Astrocyte of the spinal cord (primary cell): ENCODE measurements at regions not wholly inside any gene's neighbourhood (a gene's known extent, or its start where the extent isn't known, plus 50 kb on each side); places are given as distances from the start of the nearest gene placed in this dataset.

Experiments
- DNase-seq: peaks from one replicate; pipeline ENCODE4 v3.0.0; 2011; ENCODE audit warnings: low read depth, low spot score
- H3K4me3 ChIP-seq: 2 replicates; pipeline ENCODE4 v1.5.1; 2011; ENCODE audit warnings: low read depth, mild to moderate bottlenecking, low read length, moderate library complexity
- in situ Hi-C: cut with HindIII; loops from 2 replicates; pipeline ENCODE4 v1.10.0; 2017; ENCODE audit warnings: low sequenced_read_pairs
- TF ChIP-seq, protein P1 (sequence below): IDR thresholded peaks from 2 replicates; pipeline ENCODE4 v1.5.1; 2012; ENCODE audit warnings: low read depth, mild to moderate bottlenecking, low read length, inconsistent platforms

- TF ChIP-seq, protein P1, sequence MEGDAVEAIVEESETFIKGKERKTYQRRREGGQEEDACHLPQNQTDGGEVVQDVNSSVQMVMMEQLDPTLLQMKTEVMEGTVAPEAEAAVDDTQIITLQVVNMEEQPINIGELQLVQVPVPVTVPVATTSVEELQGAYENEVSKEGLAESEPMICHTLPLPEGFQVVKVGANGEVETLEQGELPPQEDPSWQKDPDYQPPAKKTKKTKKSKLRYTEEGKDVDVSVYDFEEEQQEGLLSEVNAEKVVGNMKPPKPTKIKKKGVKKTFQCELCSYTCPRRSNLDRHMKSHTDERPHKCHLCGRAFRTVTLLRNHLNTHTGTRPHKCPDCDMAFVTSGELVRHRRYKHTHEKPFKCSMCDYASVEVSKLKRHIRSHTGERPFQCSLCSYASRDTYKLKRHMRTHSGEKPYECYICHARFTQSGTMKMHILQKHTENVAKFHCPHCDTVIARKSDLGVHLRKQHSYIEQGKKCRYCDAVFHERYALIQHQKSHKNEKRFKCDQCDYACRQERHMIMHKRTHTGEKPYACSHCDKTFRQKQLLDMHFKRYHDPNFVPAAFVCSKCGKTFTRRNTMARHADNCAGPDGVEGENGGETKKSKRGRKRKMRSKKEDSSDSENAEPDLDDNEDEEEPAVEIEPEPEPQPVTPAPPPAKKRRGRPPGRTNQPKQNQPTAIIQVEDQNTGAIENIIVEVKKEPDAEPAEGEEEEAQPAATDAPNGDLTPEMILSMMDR: no peak
- in situ Hi-C loops: no loop called here
- DNase-seq: peak; percentile 16
- peak overlapping the region; percentile 59 for H3K4me3 ChIP-seq
These were observed 57.1 kb upstream of the RHOBTB1 start for GRCh38 chr10:61000769-61001730.

- in situ Hi-C loops: no loop called here
- no peak for DNase-seq
- TF ChIP-seq, protein P1: no peak
- H3K4me3 ChIP-seq: no peak overlapping the region
These were observed 54.9 kb upstream of the RHOBTB1 start for GRCh38 chr10:60998932-60999331.

GRCh38 chr10:60994128-60994527 lies 50.1 kb upstream of the RHOBTB1 start:
- in situ Hi-C loops: no loop called here
- DNase-seq: no peak
- H3K4me3 ChIP-seq: no peak overlapping the region
- TF ChIP-seq, protein P1: no peak
